Stimulated activated CD8-positive, alpha-beta memory T cell treated with anti-CD3 and anti-CD28 coated beads, Interleukin-7, amount 100 ng/mL, for 4 hours (primary cell): ENCODE measurements at regions not wholly inside any gene's neighbourhood (a gene's known extent, or its start where the extent isn't known, plus 50 kb on each side); places are given as distances from the start of the nearest gene placed in this dataset.
"Not testable (repeated sequence)": the region's sequence is repeated elsewhere in the genome, so short reads cannot be mapped to it uniquely, and the experiment has no call there.

Experiments used
- DNase-seq, 2 donors: peaks; one replicate each; pipeline ENCODE4 v3.0.0-alpha.2; 2020; ENCODE audit warnings: low read depth in 2 of 2

GRCh38 chr2:204359076-204359475 lies 186.2 kb upstream of the PARD3B start:
- DNase-seq = no peak

- no peak for DNase-seq
Measured at GRCh38 chr2:204360218-204361007, 184.9 kb upstream of the PARD3B start.

- no peak for DNase-seq
Measured at GRCh38 chr2:204361738-204362137, 183.5 kb upstream of the PARD3B start.

- DNase-seq = no peak
Measured at GRCh38 chr2:204362581-204362980, 182.7 kb upstream of the PARD3B start.

GRCh38 chr2:204363513-204363912 lies 181.8 kb upstream of the PARD3B start:
- DNase-seq = no peak

- DNase-seq = no peak
Measured at GRCh38 chr2:204364860-204365535, 180.3 kb upstream of the PARD3B start.

GRCh38 chr2:204365811-204366210 lies 179.5 kb upstream of the PARD3B start:
- no peak for DNase-seq

GRCh38 chr2:204367466-204367865 lies 177.8 kb upstream of the PARD3B start:
- DNase-seq = no peak

GRCh38 chr2:204370172-204370718 lies 175.0 kb upstream of the PARD3B start:
- no peak for DNase-seq

GRCh38 chr2:204373942-204374341 lies 171.3 kb upstream of the PARD3B start:
- no peak for DNase-seq

GRCh38 chr2:204380141-204380881 lies 165.0 kb upstream of the PARD3B start:
- DNase-seq = no peak

GRCh38 chr2:204386668-204387067 lies 158.6 kb upstream of the PARD3B start:
- no peak for DNase-seq

- no peak for DNase-seq
Measured at GRCh38 chr2:204389120-204389519, 156.2 kb upstream of the PARD3B start.

- DNase-seq = no peak
Measured at GRCh38 chr2:204389856-204390255, 155.4 kb upstream of the PARD3B start.

GRCh38 chr2:204395539-204395938 lies 149.7 kb upstream of the PARD3B start:
- DNase-seq = no peak

- DNase-seq = no peak
Measured at GRCh38 chr2:204401114-204401513, 144.2 kb upstream of the PARD3B start.

- no peak for DNase-seq
Measured at GRCh38 chr2:204407204-204408014, 137.9 kb upstream of the PARD3B start.

GRCh38 chr2:204412782-204413181 lies 132.5 kb upstream of the PARD3B start:
- not testable (repeated sequence) for DNase-seq

GRCh38 chr2:204415406-204416181 lies 129.7 kb upstream of the PARD3B start:
- DNase-seq = no peak

- no peak for DNase-seq
Measured at GRCh38 chr2:204416236-204416635, 129.0 kb upstream of the PARD3B start.

- no peak for DNase-seq
Measured at GRCh38 chr2:204425821-204426220, 119.5 kb upstream of the PARD3B start.
